Frontal cortex (tissue), 3 donors: ENCODE measurements at regions not wholly inside any gene's neighbourhood (a gene's known extent, or its start where the extent isn't known, plus 50 kb on each side); places are given as distances from the start of the nearest gene placed in this dataset.
"Not testable (repeated sequence)": the region's sequence is repeated elsewhere in the genome, so short reads cannot be mapped to it uniquely, and the experiment has no call there.

Experiments
- DNase-seq, 2 donors: peaks; one replicate each; pipeline ENCODE4 v3.0.0; 2012; ENCODE audit warnings: low spot score in 2 of 2
- FAIRE-seq: peaks from 2 replicates; lab custom pipeline; 2012; peaks lifted over from hg19 to GRCh38; lab: Jason Lieb, UNC
- donor health status: control.
- donor health status: control.
- donor health status: control.

- not testable (repeated sequence) for FAIRE-seq, DNase-seq
Observed at GRCh38 chr9:41022365-41022764, 106.1 kb downstream of the FOXD4L6 start.

GRCh38 chr9:41019858-41020562 lies 108.5 kb downstream of the FOXD4L6 start:
- DNase-seq, FAIRE-seq: not testable (repeated sequence)

- FAIRE-seq: not testable (repeated sequence)
Observed at GRCh38 chr9:41018948-41019347, 109.5 kb downstream of the FOXD4L6 start.

GRCh38 chr9:41016699-41017098 lies 111.8 kb downstream of the FOXD4L6 start:
- not testable (repeated sequence) for FAIRE-seq, DNase-seq

More at GRCh38 chr9:41018948-41019347, 109.5 kb downstream of the FOXD4L6 start:
- not testable (repeated sequence) for DNase-seq

GRCh38 chr9:40999952-41000700 lies 128.4 kb downstream of the FOXD4L6 start:
- FAIRE-seq, DNase-seq: not testable (repeated sequence)

GRCh38 chr9:40995490-40995889 lies 133.0 kb downstream of the FOXD4L6 start:
- not testable (repeated sequence) for FAIRE-seq, DNase-seq

- FAIRE-seq, DNase-seq: not testable (repeated sequence)
Observed at GRCh38 chr9:40993842-40994241, 134.6 kb downstream of the FOXD4L6 start.

DNA sequence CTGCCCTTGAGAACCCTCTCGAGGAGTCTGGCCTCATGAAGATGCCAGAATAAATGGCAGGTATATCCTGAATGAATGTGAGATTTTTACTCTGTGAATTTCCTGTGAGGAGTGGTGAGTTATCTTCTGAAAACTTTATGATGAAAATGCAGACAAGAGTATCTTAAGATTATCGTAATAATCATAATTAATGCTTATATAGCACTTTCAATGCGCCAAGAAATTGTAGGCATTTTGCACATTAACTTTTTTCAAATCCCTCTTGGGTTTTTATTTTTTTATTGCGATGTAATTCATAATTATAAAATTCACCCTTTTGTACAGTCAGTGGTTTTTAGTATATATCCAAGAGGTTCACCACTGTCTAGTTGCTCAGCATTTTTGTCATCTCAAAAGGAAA lies 135.1 kb downstream of the FOXD4L6 start:
- FAIRE-seq, DNase-seq: not testable (repeated sequence)

DNA sequence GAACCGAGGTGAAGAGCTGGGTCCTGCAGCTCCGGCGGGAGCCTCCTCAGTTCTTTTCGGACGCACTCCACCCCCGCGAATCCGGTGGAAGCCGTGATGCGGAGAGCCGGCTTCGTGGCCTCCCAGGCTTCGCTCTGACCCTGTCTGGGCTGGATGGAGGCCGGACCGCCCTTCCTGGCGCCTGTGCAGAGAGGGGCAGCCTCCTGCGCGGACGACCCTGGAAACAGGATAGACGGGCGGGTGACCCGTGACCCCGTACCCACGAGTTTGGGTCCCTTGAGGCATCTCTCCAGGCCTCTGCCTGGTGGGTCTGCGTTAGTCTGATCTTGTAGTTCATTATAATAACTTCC lies 136.0 kb downstream of the FOXD4L6 start:
- peak in 1 of 2 donors; percentile 1 for DNase-seq
- FAIRE-seq: not testable (repeated sequence)

- DNase-seq: peak; percentile 78 to 79
- FAIRE-seq: not testable (repeated sequence)
Observed at GRCh38 chr9:40991741-40992471, 136.6 kb downstream of the FOXD4L6 start.

DNA sequence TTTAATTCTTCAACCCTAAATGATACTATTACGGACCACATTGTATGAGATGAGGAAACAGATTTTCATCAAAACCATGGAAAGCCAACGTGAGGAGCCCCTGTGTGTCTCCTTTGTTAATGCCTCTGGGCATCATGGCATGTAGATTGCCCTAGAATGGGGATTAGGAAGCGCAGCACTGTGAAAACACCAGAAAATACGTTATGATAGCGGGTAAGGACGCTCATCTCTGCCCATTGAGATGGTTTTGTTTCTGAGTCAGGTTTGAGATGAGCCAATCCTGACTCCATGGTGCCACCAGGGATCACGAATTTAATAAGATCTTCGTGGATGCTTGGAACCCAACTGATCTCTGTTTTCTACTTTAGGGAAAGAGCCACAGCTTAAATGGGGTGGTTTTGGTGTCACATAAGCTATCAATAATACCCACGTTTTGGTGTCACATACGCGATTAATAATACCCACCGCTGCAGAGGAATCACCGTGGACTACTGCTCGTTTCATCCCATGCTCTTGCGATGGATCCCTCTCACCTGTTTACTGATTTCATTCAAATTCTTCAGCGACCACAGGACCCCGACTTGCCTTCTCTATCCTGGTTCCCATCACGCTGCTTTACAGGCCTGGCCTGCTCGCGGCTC lies 137.3 kb downstream of the FOXD4L6 start:
- not testable (repeated sequence) for FAIRE-seq
- DNase-seq: peak in 1 of 2 donors; percentile 1

DNA sequence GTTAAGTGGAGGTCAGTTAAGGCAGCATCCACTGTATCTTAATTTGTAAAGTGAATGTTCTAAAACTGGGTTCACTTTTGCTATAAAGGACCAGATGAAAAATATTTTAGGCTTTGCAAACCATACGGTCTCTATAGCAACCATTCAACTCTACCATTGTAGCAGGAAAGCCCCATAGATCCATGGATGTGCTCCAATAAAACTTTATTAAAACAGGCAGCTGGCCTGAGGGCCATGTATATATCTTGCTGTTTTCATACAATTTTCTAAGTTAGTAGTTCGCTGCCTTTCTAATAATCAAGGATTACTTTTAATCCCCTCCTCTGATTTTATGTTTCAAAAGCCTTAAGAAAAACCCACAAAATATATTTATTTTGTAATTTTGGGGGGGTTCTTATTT lies 142.1 kb downstream of the FOXD4L6 start:
- not testable (repeated sequence) for DNase-seq, FAIRE-seq

DNA sequence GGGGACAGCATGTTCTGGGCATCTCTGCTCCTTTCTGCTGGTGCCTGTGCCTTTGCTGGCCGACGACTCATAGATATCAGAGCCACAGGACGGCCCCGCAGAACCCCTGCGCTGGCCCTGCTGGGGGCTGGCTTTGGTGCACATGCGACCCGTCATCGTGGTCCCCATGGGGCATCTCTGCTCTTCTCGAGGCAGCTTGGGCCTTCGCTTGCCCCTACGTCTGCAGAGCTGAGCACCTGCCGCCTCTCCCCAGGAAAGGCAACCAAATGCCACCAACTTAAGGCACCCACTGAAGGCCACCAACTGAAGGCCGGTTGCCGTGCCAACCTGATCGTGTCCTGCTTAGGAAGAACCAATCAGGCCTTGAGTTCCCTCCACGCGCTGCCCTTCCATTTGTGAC lies 153.1 kb downstream of the FOXD4L6 start:
- FAIRE-seq, DNase-seq: not testable (repeated sequence)

DNA sequence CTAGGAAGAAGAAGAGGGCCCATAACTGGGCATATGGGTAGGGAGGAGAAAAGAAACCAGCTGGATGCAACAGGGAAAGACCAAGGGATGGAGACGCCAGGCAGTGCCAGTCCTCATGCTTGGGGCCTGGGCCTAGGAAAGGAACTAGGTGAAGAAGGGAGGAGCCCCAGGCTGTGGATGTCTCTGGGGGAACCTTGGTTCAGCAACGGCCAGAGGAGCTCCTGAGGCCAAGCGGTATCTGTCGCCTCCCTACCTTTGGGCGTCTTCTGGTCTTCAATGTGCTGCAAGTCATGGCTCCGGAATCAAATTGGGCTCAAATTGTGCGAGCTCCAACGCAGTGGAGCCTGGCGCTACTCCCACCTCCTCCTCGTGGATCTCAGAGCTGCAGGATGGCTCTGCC lies 153.6 kb downstream of the FOXD4L6 start:
- not testable (repeated sequence) for DNase-seq, FAIRE-seq

DNA sequence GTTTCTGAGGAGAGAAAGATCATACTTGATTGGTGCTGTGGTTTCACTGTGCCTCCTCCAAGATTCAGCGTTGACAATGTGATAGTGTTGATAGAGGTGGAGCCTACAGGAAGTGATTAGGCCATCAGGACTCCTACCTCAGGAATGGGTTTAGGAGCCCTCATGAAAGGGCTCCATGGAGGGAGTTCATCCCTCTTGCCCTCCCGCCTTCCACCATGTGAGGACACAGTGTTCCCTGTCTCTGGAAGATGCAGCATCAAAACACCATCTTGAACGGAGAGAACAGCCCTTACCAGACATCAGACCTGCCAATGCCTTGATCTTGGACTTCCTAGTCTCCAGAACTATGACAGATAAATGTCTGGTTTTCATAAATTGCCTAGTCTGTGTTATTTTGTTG lies 156.7 kb downstream of the FOXD4L6 start:
- FAIRE-seq, DNase-seq: not testable (repeated sequence)

DNA sequence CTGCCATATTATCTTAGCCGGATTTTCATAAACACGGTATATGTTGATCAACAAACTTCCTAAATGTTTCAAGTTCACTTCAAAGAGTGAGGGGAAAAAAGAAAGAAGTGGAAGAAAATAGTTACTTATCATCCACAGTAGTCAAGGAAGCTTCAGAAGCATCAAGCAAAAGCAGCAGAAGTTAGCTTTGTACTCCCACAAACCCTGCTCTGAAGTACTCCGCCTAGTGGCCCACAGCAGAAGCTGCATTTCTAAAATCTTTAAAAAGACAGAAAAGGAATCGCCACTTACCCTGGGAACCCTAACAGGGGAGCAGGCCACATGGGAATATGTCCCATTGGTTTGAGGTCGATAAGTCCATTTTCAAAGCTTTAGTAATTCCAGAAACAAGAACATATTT lies 158.1 kb downstream of the FOXD4L6 start:
- not testable (repeated sequence) for FAIRE-seq, DNase-seq

DNA sequence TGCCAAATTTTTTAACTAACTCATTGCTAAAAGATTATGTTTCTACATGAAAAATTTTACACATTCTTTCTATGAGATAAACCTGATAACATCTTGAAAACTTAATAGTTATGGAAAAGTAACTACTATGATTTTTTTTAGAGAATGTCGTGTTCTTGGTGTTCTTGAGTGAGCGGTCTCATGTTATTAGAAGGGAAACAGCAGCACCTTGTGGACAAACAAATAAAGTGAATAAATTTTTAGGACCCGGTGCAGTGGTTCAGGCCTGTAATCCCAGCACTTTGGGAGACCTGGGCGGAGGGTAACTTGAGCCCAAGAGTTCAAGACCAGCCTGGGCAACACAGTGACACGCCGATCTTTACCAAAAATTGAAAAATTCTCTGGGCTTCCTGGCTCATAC lies 166.0 kb downstream of the FOXD4L6 start:
- not testable (repeated sequence) for FAIRE-seq, DNase-seq

GRCh38 chr9:40951876-40952494 lies 176.5 kb downstream of the FOXD4L6 start:
- not testable (repeated sequence) for DNase-seq, FAIRE-seq

- not testable (repeated sequence) for FAIRE-seq
Observed at GRCh38 chr9:40946228-40946627, 182.3 kb downstream of the FOXD4L6 start.

More at GRCh38 chr9:40946228-40946627, 182.3 kb downstream of the FOXD4L6 start:
- DNase-seq: not testable (repeated sequence)
